GM18873 (cell line): ENCODE measurements at regions not wholly inside any gene's neighbourhood (a gene's known extent, or its start where the extent isn't known, plus 50 kb on each side); places are given as distances from the start of the nearest gene placed in this dataset.

Source experiments
- ATAC-seq: cut with Tn5 transposase; IDR thresholded peaks from one replicate; pipeline ENCODE4 v1.9.1; 2021; ENCODE audit warnings: mild to moderate bottlenecking, moderate library complexity, moderate number of reproducible peaks; ENCODE audit not compliant: unreplicated experiment, low FRiP score

DNA sequence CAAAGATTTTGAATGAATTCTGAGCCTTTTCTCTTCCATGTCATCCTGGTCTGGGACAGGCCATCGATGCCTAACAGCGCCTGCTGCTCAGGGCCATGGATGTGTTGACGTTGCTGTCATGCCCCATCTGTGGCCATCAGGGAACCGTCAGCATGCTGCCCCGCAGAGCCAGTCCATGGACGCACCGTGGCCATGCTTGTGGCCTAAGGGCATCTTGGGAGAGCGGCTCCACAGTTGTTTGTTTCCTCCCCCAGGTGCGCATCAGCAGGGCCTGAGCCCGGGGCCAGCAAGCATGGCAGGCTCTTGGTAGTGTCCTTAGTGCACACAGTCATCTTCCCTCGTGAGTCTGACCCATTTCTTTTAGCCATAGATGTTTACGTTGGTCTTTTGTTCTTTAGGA is 142.7 kb downstream of the VAPA start:
- no peak for ATAC-seq

DNA sequence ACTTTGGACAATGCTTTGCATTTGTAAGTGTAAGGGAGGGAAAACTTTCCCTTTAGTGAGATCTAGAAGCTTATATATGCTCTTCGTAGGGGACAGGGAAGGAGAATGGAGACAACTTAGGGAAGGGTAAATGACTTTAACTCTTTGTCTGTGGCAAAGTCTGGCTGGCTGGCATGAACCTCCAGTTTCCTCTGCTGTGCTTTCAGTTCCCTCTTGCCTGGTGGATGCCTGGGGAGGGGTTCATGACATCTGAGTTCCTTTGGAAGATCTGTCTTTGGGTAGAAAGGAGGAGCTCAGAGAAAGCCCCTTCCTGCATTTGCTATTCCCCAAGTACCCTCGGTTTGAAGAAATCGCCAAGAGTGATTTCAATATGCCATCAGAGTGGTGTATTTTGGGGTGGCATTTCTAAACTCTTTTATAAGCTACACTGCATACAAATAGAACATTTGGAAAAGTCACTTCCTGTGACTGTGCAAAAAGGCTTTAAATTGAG is 143.6 kb downstream of the VAPA start:
- ATAC-seq, result no peak

DNA sequence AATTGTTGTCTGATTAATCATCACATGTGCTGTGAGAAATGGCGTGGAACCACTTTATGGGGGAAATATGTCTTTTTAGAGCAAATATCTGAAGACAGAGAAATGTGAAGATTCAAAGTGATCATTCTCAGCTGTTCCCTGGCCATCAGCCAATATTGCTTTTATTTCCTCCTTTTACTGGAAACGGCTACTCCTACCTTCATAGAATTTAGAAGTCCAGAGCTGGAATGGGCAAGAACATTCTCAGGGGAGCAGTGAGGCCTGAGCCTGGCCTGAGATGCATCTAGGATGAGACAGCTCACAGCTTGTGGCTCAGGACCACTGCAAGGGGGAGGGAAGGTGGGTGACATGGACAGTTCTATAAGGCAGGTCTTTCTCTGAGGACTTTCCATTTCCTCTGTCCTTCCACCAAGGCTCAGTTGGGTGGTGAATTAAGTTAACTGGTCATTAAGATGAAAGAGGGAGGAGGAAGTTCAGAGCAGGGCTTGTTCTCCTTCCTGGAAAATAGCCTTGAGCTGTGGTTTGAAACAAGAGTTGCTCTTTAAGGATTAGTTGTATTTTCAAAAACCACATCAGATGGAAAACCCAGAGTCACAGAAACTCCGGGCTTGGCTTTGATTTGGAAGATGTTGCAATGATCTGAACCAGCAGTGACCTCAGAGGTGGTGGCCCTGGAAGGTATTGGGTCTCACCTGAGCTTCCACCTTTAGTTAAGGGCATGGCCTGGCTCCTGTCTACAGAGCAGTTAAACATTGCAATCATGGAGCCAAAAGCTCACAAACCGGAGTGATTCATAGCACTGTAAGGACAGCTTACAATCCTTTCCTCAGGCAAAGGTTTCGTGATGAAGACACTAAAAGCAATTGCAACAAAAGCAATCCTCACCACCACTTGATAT is 144.3 kb downstream of the VAPA start:
- no peak for ATAC-seq

DNA sequence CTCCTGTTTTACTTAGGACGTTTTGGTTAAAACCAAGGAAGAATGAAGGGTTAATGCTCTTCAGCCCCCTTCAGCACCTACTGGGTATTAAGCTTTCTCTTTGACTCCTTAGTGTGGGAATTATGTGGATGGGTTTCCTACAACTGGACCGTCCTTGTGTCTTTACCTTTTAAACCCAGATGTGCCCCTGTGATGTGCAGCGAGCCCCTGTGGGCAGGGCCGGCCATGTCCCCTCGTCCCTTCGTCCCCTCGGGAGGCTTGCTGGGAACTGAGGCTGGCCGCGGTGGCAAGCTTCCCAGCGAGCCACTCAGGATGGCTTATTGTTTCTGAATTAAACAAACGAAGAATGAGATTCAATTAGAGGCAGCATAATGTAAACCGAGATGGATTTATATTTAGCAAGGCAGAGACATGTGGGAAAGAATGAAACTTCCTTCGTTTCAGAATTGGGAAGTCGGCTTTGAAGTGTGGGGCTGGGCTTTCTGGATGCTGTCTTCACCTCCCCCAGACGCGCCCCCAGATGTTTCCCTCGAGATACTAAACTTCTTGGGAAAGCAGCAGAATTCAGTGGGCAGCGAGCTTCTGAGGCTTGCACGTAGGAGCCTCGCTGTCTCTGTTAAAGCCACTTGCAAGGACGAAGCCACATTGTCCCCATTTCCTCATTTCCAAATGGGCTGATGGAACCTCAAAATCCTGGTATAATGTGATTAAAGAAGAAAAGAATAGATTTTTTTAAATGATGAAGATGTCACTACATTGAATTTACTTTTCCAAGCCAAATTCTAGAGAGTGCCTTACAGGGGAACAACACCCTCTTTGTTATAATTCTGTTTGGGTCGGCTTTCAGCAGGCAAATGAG is 146.0 kb downstream of the VAPA start:
- ATAC-seq, result no peak

DNA sequence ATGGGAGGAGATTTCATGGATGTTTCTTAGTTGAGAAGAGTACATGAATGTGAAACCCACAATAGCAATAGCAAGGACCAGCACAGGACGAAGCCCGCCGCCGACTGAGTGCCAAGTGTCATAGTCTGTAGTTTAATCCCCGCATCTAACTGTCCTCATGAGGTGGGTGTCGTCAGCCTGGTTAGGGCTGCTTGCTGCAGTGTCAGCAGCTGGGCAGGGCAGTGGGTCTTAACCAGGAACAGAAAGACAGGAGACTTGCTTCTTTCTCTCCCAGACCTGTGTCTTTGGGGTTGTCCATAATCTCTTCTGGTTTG is 146.6 kb downstream of the VAPA start:
- ATAC-seq, result no peak

DNA sequence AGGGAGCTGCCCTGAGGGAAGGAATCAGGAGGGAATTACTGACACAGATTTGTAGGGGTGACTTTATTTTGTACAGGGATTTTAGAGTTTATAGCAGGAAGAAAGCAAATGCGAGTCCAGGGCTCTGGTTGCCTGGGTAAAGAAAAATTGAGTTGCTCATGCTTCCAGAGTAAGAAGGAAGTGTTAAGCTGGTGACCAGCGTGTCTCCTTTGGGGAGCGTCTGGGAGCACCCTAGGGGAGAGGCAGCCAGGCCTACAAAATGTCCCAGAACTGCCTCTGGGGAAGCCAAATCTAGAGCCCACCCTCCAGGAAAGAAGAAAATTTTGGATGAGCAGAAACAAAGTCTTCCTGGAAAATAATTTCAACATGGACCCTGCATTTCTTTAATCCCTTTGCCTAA is 147.0 kb downstream of the VAPA start:
- no peak for ATAC-seq

DNA sequence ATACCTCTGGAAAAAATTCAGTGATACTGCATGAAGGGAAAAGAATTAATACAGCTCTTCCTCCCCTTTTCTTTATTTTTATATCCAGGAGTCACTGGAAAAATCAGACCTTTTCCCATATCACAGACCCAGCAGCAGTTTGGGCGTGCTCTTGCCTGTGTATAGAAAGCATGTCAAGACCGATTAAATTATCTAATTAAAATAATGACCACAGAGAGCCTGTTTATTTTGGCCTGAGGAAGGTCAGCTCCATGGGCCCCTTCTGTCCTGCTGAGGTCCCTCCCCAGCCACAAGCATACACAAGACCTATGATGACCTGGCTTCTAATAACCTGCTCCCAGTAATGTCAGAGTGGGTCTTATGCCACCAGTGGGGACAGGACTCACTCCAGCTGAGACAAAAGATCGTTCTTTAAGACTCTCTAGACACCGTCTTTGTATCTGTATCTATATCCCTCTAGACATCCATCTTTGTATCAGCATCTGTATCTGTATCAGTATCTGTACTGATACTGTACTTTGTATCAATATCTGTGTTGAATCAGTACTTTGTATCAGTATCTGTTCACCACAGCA is 147.8 kb downstream of the VAPA start:
- ATAC-seq, result no peak

DNA sequence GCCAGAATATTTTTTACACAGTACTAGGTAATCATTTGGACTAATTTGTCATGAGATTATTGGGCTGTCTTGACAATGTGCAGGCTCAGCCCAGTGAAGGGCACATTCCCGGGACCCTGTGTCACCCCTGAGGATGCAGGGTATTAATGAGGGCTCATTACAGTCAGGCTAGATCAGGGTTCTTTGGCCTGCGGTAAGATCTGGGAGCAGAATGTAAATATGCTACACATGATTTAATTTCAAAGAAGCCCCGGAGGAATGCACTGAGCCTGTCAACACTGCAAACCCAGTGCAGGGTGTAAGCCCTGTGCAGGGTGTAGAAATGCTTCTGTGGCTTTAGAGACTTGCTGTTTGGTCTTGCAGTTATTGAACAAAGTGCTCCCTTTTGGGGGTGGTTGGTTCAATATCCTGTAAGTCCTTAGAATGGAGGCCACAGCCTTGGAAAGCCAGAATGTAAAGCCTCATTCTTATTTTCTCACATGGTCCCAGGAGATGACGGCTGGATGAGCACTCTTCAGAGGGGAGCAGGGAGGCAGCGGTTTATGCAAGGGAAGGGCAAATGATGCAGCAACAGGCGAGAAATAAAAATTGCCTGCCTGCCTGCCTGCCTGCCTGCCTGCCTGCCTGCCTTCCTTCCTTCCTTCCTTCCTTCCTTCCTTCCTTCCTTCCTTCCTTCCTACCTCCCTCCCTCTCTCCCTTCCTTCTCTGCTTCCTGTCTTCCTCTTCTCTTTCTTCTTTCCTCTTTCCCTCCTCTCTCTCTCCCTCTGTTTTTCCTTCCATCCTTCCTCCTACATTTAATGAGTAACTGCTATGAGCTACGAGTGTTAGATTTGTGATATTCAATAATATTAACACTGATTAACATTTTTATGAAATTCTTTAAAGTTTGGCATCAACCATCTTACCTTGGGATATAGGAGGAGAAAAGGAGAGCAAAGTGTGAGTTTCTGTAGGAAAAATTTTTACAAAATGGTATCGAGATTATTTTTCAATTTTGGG is 148.8 kb downstream of the VAPA start:
- no peak for ATAC-seq

DNA sequence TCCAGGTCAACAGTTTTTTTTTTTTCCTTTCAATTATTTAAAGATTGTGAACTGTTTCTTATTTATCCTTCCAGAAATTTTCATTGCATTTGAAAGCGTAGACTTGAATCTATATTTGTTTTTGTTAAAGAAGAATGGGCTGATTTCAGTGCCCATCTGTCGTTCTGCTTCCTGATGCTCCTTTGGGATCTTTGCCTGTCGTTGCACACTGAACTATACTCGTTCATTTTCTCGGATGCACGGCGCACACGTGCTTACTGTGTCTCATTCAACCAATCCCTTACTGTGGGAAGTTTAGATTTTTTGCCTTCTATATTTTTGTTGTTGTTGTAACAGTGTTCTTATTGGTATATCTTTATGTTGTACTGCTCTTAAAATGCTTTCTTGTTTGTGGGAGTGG is 149.7 kb downstream of the VAPA start:
- no peak for ATAC-seq

DNA sequence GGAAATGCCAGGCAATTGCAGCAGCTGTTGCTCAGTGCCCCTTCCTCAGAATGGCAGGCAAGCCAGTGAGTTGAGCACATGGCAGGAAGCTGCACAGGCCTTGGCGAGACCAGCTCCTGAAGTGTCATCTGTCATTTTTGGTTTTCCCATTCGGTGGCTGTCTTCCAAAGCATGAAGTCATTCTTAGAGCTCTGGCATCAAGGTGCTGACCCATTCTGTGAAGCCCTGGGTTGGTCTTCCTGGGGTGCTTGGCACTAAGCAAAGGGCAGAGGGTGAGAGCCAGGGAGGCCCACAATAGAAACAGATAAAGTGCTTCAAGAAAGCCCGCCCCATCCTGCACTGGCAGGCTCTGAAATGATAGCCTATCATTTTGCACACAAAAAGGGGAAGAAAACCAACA is 150.5 kb downstream of the VAPA start:
- no peak for ATAC-seq

DNA sequence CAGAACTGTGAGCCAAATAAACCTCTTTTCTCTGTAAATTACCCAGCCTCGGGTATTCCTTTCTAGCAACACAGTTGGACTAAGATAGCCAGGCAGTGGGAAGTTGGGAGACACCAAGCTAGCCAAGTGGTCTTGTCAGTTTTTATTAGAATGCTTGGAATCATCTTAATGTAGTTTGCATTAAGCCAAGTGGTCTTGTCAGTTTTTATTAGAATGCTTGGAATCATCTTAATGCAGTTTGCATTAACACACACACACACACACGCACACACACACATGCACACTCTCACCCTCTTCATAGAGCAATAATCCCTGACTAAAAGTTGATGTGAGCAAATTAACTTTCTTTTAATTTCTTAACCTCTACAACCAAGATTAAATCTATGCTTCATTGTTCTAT is 151.5 kb downstream of the VAPA start:
- no peak for ATAC-seq

DNA sequence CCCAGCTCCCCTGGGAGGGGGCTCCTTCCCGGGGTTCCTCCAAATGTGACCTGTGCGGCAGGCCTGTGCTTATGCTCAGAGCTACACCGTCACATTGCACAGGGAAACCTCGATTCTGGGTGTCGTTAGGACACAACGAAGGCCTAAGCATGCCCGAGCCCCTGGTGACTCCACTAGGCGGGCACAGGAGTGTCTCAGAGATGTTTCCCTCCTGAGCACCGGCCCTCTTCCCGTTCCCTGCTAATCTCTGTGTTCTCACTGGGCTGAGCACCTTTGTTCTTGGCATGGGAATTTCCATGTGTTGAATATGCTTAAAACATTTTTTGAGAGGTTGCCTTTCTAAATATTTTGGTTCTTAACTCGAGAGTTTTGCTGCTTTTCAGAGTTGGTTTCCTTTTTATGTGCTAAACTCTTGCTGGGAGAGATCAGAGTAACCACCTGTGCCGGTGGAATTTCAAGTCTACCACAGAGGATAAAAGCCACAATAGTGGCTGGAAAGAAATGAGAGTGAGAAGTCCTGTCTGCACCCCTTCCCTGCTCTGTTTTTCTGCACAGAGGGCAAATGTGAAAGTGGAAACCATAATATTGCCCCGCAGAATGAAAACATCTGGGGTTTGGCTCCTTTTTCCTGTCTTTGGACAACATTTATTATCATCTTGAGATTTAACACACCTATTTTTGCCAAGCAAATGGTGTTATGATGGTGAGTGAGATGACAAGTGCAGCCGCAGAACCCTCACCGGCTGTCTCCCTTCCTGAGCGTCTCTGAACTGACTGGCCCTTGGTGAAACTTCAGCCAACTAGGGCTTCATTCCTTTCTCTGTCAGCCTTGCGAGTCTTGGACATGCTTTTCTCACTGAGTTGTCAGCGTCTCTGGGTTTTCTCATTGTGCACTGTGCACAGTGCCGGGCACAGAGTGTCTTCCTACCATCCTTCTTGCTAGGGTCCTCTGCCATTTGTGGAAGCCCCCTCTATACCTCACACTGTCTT is 154.1 kb downstream of the VAPA start:
- ATAC-seq, result no peak

DNA sequence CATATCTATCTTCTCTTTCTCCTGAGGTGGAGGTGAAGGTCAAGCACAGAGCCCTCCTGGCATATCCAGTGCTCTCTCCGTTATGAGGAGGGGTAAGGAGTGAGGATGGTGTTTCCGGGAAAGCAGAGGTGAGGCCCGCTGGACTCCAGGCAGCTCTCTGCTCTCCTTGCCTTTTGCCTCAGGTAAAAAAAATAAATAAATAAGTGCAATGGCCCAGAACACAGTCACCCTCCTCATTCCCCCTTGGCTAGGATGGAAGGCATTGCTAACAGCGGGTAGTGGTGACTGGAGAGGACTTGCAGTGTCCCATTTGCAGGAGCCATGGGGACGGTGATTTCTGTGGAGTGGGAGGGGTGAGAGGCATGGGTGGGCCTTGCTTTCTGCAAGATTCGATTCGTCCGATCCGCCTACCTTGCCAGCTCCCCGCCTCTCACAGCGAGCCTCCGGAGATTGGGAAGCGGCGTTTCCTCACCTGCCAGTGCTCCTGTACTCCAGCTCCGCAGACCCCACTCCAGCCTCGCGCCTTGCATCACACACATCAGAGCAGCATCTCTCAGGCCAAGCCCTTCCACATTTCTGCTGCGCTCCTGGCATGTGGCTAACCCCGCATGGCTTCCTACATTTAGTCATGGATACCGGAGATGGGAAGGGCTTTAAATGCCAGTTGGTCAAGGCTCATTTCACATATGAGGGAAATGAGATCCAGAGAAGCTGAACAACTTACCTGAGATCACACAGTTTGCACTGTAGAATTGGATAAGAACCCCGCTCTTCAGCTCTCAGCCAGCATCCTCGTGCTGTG is 155.2 kb downstream of the VAPA start:
- ATAC-seq, result no peak

DNA sequence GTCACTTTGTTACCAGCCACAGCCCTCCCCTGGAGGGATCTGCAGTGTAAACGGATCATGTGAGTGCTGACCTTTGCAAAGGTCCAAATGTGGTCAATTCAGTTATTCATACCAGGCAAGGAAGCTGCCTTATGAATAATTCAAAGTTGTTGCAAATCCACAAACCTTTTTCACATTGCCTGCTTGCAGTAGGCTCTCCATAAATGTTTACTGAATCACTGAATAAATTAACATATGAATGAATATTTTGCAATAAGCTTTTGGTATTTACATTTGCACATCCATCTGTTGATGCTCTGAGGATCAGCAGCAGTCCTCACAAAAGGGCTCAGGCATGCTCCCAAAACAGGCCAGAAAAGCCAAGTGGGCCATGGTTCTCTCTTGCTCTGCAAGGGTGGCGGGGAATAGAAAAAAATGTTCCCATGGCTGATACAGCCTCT is 156.8 kb downstream of the VAPA start:
- no peak for ATAC-seq

DNA sequence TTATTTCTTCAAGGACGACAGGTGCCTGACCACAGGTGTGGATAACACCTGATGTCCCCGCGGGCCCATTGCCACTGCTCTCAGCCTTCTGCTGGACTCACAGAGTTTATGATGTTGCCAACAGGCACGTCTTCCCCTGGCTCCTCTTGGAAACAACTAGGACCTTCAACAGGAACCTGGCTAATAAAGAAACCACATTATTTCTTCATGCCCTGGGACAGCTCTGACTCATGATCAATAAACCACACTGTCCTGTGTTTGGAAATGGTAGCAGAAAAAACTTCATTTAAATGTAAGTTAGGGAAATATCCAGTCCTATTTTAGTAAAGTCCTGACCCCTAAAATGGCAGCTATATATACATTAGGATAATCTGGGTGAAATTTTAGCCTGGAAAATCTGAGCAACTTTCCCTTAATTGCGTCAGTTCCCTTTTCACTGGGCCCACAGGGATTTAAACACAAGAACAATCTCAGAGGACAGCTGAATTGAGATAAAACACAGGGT is 158.9 kb downstream of the VAPA start:
- ATAC-seq, result no peak

DNA sequence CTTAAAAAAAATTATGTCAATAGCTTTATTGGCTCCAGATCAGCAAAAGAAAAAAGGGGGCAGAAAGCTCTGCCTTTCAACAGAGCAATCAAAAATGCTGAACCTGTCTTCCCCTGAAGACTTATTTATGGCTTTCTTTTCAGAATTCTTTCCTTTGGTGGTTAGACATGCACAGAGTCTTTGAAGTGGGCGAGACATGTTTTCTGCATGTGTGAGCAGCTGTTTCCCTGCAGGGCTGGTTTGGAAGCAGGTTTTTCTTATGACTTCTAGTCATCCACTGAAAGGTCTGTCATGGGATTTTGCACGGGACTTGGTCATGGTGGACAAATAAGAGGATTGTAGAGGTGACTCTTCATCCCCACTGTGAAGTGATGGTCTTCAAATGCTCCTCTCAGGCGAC is 160.3 kb downstream of the VAPA start:
- no peak for ATAC-seq

DNA sequence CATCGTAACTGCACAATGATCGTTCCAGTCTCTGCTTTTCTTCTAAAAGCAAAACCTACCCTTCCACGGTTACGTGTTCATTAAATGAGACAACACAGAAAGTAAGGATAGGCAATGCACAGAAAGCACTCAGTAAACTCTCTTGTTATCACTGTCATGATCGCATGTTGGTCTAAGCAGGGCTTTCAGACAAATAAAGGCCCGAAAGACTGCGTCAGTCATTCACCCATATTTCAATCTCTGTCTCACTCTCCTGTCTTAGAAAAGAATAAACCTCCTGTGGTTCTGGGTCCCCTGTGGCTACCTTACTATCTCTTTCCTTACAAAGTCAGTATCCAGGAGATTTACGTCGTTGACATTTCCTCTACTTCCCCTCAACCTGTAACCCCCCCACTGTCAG is 160.9 kb downstream of the VAPA start:
- ATAC-seq, result no peak

DNA sequence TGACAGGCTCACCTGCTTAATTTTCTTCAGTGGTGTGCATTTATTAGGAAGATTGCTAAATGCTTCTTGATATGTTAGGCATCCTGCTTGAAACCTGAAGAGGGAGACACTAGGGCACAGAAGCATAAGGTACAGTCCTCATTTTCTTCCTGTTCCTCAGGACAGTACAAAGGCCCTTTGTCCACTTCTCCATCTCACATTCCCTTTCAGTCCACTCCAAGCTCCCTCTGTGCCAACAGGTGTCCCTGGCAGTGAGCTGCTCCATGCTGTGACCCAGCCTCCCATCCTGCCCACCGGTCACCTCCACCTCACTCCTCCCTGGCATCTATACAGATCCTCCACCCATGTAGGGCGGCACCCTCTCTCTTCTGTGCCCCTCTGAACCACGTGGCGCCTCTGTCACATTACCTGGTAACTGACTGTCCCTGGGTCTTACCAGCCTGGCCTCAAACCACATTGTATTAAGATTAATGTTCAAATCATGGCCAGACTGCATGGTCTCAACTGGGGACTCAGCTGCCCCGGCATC is 162.8 kb downstream of the VAPA start:
- no peak for ATAC-seq
